GM18520 (cell line): ENCODE measurements at regions not wholly inside any gene's neighbourhood (a gene's known extent, or its start where the extent isn't known, plus 50 kb on each side); places are given as distances from the start of the nearest gene placed in this dataset.

ENCODE experiments used
- ATAC-seq: cut with Tn5 transposase; IDR thresholded peaks from one replicate; pipeline ENCODE4 v1.9.1; 2021; ENCODE audit not compliant: unreplicated experiment

DNA sequence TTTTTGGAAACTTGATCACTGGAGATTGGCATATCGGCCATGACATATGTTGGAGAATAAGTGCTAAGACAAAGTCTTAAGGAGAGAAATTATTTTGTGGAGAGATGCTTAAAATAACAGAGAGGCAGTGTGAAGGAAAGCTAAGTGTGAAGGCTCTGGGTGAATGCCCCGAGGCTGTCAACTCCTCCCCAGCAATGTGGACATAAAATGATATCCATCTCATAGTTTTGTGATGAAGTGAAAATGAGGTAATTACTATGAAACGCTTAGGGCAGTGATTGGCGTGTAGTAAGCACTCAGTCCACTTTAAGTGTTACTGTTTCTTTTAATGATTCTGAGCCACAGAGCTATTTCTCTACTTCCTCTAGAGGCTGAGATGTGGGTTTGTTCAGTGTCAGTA, 195.8 kb upstream of the KLF12 start:
- ATAC-seq: no peak

DNA sequence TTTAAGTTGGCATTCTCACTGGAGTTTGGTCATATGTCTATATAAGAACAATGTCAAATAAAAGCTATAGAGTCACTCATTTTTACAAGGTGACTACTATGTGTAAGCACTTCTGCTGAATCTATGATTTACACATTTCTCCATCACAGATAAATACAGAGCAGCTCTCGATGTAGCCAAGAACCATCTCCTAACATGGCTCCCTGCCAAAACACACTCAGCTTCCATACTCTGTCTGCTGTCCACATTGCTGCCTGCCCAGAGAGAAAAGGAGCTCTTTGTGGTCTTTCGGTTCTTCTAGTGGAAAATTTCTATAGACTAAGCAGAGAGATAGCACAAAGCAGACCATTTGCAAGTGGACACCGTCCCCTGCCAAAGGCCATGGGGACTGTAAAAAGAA, 190.9 kb upstream of the KLF12 start:
- no peak for ATAC-seq

- ATAC-seq: no peak
These were observed 190.1 kb upstream of the KLF12 start for GRCh38 chr13:74324338-74324737.

GRCh38 chr13:74322562-74322961, 188.4 kb upstream of the KLF12 start:
- no peak for ATAC-seq

- no peak for ATAC-seq
These were observed 186.1 kb upstream of the KLF12 start for GRCh38 chr13:74320282-74320681.

- ATAC-seq: no peak
These were observed 182.3 kb upstream of the KLF12 start for GRCh38 chr13:74316547-74316946.

DNA sequence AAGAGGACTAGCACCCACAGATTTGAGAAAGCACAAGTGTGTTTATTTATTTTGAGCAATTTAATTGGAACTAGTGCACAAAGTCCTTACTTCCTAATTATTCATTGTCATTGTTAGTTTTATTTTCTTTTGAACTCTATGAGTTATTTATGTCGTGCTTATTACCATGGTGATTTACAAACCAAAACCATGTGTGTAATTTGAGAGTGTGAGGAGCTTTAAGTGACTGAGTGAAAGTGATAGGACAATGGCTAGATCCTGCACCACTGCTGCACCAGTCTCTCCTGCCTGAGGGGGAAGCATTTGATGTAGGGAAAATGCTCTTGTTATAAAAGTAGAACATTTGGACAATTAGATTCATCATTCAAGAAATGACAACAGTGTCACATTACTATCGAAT, 172.3 kb upstream of the KLF12 start:
- no peak for ATAC-seq

DNA sequence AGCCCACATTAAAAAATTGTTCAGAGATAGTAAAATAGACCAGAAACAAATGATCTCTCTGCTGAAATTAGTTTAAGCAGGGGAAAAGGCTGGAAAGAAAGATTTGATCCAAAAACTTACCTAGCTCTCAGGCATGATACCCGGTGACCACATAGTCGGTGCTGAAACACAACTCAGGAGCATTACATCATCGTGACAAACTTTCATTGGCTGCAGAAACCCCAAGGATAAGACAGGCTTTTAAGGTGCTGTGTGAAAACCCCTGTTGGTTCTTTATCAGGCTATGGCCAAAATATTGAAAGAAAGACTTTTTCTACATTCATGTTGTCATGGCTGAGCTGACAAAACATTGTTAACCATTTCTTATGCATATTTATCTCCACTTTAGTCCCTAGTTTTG, 171.7 kb upstream of the KLF12 start:
- ATAC-seq: no peak

GRCh38 chr13:74301258-74301935, 167.2 kb upstream of the KLF12 start:
- no peak for ATAC-seq

DNA sequence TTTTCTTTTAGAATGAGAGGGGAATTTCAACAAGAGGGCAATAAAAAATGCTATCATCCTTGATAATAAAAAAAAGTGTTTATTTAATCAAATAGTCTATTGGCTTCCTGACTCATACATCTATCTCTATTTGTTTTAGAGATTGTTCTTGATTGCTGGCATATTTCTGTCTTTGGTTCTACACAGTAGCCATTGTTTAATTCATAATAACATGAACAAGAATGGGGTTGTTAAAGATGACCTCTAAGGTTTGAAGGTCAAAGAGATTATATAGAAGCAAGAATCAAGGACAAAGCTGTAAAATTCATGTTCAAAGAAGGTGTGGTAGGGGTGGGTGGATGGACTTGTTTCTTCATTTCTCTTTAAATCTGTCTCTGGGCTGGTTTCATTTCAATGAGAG, 166.0 kb upstream of the KLF12 start:
- ATAC-seq: no peak

- ATAC-seq: no peak
These were observed 165.5 kb upstream of the KLF12 start for GRCh38 chr13:74299721-74300120.

DNA sequence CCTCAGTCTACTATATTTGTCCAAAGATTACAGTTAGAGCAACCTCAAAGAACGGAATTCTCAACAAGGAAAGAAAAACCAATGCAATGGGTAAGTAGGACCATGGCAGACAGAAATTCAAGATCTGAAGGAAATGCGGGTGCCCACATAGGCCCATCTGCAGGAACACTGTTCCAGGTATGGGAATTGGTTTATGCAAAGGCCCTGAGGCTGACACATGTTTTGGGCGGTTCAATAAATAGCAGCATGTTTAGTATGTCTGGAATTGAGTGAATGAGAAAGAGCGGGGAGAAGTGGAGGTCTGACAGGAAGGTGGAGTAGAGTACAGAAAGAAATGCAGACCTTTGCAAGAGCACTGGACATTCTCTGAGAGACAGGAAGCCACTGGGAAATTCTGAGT, 164.7 kb upstream of the KLF12 start:
- no peak for ATAC-seq

GRCh38 chr13:74289861-74290773, 155.9 kb upstream of the KLF12 start:
- ATAC-seq: peak; percentile 86

DNA sequence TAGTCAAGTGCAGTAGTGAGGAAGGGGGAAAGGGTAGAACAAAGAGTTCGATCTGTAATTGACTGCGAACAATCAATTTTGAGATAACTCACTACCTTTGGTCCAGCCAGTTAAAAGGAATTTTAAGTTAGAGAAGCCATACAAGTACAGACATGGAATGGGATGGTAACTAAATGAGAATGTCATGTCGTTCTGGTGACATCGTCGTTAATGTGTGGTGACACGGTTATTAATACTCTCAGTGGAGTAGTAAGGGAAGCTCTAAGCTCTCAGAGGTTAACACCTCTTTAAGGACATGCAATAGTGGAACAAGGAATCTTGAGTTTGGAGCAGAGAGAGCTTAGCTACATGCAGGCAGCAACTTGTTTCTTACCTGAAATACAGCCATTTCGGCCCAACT, 154.9 kb upstream of the KLF12 start:
- ATAC-seq: no peak

GRCh38 chr13:74288361-74288911, 154.2 kb upstream of the KLF12 start:
- no peak for ATAC-seq

DNA sequence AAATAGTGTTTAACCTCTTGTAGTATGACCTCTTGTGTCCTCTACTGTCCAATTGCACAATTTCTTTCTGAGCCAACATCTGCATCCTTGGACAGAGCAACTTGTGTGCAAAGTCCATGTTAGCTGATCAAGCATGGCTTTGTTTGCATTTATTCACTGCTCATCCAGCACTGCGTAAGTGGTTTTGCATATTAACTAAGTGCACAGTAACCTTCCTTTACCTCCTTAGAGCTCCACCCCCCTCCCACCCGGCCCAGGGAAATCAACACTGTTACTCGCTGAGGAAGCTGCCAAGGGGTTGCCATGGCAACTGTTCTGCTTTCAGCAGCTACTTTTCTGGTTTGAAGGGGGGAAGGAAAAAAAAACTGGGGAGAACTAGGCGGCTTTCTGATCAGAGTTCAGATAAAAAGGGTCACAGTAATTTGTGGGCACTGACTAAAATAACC, 153.5 kb upstream of the KLF12 start:
- no peak for ATAC-seq

DNA sequence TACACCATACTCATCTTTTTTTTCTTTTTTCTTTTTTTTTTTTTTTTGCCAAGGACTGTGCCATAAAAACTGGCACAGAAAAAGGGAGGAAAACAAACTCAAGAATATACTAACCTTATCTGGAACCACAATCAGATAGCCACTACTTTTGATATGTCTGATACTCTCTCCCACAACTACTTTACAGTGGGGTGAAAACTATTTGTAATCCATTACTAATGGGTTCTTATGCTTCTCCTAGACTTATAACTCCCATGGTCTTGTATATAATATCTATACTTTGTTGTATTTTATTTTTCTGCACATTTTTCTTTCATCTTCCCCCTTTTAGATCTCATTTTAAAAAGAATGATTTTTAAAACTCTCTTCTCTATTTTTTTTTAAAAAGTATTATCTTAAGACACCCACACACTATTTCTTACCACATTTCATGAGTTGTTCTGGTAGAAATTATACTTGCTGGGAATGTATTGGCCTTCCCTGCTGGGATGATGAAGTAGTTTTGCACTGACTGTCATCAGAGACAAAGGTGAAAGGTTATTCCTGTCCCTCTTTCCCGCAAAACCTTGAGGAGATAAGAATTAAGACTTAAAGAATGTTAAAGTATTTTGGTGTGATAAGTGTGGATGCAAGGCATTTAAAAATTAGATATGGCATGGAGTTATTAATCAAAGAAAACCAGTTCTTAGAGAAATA, 146.7 kb upstream of the KLF12 start:
- no peak for ATAC-seq

- no peak for ATAC-seq
These were observed 146.0 kb upstream of the KLF12 start for GRCh38 chr13:74280093-74280794.

GRCh38 chr13:74278901-74279300, 144.7 kb upstream of the KLF12 start:
- ATAC-seq: no peak

DNA sequence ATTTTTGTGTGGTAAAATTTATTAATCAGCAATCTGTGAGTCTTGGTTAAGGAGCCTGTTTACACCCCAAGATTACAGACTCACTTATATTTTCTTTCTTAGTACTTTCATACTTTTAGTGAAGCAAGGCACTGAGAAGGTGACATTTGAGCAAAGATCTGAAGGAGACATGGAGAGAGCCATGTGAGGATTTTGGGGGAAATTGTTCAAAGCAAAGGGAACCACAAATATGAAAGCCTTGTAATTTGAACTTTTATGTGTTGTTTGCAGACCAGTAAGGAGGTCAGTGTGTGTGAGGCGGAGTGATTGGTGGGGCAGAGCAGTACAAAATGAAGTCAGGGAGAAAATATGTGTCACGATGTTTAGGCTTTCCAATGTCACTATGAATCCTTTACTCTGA, 140.7 kb upstream of the KLF12 start:
- ATAC-seq: no peak

DNA sequence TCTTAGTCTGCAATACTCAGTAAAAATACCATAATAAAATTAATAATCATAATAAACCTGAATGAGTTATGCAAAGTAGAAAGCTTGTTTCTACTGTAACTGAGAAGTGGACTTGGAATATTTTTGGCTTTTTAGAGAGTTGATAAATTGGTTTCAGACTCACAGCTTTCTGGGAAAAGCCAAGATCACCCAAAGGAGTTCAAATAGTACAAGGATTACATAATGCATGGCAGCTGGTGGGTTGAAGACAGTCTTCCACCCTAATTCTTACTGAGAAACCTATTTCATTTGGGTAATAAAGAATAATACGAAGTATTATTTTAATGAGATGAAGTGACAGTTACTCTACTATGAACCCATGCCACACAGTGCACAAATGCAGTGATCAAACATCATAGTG, 139.4 kb upstream of the KLF12 start:
- ATAC-seq: no peak
